Suppressor macrophage treated with lipopolysaccharide for 1 hour (primary cell): ENCODE measurements at regions not wholly inside any gene's neighbourhood (a gene's known extent, or its start where the extent isn't known, plus 50 kb on each side); places are given as distances from the start of the nearest gene placed in this dataset.
A peak's percentile ranks its signal among the peaks of the same experiment; 100 is the strongest.

ENCODE experiments used
- DNase-seq, 3 donors: peaks; one replicate each; pipeline ENCODE4 v3.0.0-alpha.2; 2020 to 2022

DNA sequence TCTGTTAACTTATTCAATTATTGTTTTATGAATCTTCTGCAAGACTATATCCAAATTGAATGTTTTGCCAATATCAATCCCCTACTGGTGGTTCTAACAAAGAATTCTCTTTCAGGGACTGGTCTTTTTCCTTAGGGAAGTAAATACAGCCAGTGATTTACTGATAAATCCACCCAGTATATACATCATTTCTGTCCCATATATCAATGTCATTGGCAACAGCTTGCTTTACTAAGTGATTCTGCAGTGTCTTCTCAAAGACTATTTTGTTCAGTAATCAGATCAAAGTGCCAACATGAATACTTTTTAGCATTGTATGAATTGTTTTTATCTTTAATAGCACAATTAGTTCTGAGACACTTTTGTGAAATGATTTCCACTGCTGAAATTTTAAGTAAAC, 114.0 kb upstream of the OBI1 start:
- DNase-seq: no peak

DNA sequence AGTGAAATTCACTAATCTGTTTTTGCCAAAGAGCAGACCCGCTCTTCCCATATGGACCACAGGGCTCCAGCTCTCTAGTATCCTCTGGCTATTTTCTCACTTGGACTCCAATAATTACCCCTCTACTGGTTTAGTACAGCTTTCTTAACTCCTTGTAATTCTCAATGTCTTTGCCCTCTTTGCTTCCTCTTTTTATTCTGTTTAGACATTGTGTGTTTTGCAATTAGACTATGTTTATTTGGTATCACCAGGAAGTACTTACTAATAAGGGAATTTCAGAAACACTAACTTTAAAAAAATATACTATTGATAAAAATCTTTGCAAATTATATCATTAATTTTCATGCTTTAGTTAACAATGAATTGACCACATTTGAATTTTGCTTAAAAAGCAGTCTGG, 111.6 kb upstream of the OBI1 start:
- DNase-seq: peak; percentile 11 to 68 (median 42)

DNA sequence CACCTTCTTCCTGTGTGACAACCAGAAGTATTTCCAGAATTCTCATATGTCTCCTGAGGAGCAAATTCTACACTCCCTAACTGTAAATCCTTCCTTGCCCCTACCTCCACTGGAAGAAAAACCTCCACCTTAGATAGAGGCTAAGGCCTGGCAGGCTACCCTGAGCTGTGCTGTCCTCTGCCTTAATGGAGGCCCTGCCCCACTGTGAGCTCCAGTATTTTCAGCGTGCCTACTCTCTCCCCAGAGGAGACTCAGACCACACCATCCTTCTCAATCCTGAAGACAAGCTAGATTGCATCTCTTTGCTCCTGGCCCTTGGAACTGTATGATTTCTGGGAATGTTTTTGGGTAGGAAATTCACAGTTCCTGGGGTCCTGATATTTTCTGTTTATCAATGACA, 110.0 kb upstream of the OBI1 start:
- no peak for DNase-seq

DNA sequence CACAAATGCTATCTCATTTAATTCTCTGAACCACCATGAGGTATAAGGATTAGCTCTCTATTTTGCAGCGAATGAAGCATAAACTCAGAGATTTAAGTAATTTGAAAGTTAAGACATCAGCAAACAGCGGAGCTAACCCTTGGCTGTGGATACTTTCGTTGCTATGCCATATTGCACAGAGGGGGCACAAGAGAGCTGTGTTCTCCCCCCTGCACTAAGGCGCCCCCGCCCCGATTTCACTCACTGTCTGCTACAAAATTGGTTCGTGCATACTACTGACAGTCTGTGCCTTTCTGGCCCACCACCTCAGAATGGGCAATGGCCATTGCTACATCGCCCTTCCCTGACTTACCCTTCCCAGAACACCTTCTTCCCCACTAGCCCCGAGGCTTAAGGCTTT, 105.7 kb upstream of the OBI1 start:
- DNase-seq: no peak

DNA sequence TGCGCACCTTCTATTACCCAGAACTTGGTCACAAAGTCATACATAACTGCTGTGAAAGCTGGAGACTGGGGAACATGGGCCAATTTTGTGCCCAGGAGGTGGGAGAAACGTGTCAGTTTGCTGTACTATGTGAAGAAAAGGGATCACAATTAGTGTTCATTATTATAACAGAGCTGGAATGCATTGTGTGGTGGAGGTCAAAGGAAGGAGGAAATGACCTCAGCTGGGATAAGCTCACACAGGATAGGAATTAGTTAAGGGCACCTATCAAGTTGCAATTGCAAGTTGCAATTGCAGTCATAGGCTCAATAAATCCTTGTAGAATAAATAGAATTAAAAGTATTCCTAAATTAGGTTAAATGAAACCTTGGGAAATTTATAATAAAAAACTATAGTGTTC, 103.9 kb upstream of the OBI1 start:
- DNase-seq: no peak

DNA sequence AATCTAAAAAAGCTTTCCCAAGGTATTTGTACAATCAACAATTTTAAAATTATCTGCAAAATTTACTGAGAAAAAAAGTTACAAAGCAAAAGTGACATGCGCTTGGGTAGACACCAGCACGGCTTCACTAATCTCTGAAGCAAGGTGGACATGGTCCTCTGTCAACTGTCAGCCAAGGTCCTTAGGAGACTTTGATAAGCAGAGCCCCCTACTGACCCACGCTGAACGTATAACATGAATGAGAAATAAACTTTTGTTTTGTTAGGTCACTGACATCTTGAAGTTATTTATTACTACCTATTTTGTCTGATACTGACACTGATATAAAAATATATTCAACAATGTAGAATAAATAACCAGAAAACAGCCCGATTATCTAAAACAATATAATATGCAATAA, 100.7 kb upstream of the OBI1 start:
- DNase-seq: no peak

DNA sequence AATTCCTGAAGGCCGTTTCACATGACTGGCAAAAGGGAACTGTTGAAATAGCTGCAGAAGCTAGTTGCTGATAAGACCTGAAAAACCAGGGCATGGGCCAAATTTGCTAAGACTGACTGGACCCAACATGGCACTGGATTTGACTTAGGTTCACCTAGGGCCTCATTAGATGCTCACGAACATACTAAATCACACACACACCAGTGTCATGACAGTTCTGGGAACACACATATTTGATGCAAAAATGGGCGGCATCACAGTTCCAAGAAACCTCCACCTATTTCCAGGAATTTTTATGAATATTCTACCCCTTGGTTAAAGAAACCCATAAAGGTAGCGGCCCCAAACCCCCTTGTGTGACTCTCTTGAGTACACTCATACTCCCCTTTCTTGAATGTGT, 99.6 kb upstream of the OBI1 start:
- no peak for DNase-seq

DNA sequence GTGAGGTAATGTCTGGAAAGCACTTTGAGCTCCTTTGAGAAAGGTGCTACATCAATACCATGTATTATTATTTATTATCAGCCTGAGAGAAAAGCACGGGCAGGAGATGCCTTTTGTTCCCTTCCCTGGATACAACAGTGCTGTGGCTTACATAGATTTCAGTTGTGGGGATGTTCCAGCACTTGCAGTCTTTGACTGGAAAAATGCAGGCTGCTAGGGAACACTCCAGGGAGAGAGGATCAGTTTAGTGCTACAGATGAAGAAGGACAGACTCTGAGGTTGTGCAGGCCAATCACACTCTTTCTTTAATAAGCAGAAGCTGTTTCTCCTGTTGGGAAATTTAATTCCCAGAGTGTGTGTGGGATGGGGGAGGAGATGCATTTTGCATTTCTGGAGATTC, 94.5 kb upstream of the OBI1 start:
- DNase-seq: peak in 1 of 3 donors; percentile 1

DNA sequence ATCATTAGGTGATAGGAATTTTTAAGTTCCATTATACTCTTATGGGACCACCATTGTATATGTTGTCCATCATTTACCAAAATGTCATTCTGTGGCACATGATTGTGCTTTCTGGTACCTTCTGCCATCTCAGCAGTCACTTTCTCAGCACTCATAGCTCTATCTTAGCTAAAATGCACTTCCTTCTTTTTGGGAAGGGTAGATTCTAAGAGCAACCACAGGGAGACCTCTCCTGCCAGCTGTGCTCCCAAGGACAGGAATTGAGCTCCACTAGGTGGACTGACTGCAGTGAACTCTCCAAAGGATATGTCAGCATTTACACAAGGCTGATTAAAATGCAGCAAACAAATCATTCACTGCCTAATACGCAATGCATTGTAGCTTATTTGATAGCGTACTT, 91.8 kb upstream of the OBI1 start:
- no peak for DNase-seq

DNA sequence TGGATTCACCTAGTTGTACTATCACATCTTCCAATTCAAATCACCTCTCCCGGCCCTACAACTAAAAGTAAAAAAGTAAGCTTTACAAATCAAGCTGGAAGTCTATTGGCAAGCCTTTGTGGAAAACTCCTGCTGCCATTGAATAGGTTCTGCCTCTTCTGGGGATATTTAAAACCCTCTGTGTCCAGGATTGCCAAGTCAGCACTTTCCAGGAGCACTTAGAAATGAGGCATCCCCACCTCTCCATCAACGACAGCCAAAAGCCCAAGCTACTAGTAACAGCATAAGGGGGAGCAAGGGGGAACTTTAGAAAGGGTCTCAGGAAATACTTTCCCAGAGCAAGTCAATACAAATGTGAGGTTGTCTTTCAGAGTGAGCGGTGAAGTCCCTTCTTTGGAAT, 85.0 kb upstream of the OBI1 start:
- no peak for DNase-seq

DNA sequence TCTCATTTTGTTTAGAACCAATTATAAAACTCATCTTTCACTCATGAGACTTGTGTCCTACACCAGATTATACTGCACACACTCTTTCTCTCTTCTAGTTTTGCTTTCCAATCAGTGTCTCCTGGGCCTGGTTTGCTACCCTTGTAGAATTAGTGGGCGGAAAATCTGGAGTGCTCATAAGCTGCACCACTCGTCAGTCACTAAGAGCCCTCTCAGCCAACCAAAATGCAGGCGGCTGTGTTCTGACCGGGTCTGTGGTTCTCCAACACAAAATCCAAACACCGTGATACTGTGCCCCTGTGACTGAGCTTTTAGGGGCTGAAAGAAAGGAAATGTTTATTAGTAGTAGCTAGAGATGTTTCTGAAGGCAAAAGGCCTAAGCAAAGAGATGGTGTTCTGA, 83.7 kb upstream of the OBI1 start:
- DNase-seq: no peak

DNA sequence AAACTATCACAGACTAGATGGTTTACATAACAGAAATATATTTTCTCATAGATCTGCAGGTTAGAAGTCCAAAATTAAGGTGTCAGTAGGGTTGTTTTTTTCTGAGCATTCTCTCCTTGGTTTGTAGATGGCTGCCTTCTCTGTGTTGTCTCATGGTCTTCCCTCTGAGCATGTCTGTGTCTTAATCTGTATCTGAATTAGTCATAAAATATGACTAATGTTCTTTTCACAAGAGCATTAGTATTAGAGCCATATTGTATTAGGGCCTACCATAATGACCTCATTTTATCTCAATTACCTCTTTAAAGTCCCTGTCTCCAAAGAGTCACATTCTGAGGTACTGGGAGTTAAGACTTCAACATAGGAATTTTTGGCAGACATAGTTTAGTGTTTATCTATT, 77.2 kb upstream of the OBI1 start:
- DNase-seq: peak in 1 of 3 donors; percentile 8

DNA sequence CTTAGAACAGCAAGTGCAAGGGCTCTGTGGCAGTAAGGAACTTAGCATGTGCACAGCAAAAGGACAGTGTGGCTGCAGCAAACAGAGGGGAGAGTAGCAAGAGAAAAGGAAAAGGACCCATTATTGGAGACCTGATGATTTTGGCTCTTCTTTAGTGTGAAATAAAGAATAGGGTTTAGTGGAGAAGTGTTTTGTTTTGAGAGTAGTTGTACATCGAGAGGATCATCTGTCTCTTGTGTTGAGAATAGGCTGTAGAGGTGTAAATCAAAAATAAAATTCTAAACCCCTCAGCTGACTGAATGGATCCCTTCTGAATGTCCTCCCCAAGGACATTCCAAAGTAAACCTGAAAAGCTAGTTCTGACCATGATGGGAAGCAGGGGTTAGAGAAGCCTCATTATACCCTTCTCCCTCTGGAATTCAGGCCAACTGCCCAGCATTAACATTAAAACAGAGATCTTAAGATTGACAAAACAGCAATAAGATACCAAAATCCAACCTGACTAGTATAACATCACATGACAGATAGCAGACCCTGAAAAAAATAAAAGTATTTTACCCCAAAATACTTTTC, 73.6 kb upstream of the OBI1 start:
- no peak for DNase-seq

DNA sequence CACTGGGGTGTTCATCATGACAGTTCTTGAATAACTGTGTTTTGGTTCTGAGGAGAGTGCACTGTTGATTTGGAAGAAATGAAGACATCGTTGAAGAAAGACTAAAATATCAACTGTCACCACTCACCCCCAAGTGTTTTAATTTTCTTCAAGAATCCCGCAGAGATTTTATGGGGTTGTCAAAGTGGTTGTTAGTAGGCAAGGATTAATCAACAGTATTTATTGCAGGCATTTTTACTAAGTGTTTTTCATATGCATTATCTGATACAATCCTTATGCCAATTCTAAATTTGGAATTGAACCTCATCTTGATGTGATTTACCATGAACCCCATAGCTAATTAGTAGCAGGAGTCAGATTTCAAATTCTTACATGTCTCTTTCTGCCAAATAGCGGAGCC, 63.7 kb upstream of the OBI1 start:
- no peak for DNase-seq

DNA sequence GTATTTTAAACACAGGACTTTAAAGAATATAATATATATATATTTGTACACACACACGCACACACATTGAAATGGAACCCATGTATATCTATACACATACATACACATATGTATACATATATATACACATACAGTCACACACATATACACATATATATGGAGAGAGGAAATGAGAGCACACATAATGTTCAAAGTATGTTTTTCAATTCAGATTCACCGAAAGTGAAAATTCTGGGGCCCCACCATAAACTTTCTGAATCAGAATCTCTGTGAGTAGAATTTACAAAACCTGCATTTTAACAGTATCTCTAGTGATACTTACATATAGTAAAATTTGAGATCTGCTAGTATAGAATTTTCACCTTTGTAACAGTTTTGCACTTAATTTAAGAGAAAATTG, 60.4 kb upstream of the OBI1 start:
- no peak for DNase-seq

DNA sequence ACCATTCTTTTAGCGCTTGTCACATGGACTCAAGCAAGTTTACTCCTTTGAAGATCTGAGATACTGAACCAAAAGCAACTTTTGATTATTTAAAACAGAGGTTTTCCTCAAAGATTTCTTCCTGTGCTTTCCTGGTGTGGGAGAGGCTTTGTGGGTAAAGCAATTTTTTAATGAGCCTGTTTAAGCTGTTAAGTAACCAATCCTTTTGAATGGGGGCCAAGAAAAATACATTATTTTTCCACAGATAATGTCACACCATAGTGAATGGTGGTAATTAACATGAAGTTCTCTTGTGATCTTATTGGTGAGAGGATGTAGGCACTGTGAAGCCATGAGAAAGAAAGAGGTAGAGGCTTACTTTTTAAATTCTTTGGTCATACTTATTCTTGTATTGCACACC, 55.8 kb upstream of the OBI1 start:
- no peak for DNase-seq

DNA sequence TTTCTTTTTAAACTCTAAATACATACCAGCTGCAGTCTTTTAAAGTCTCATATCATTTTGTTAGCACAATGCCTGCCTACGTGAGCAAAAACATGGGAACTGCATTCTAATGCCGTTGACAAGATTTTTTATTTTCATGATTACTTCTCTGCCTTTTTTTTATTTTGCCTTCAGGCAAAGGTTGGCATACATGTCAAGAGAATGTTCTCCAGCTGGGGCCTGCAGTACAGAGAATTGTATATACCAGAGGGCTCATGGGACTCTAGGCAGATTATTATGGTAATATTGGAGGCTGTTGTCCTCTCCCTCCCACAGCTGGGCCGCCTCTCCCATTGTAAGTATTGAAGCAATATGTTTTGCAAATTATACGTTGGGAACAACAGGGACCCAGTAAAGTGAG, 53.9 kb upstream of the OBI1 start:
- DNase-seq: no peak

DNA sequence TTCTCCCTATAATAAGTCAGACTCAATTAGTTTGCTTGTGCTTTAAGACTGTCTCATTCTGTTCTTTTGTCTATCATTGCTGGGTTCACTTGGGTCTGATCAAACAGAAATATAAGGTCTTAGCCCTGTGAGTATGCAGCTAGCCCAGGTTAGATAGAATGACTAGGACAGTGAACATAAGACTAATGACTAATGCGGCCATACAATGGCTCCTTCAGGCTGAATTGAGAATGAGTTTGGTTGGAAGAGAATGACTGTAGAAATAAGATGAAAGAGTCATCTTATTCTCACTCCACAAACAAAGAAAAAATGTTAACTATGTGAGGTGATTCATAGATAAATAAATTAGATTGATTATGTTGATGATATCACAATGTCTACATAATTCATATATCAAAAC, 50.1 kb upstream of the OBI1 start:
- no peak for DNase-seq
